Islet precursor cell (in vitro differentiated cells): ENCODE measurements at regions not wholly inside any gene's neighbourhood (a gene's known extent, or its start where the extent isn't known, plus 50 kb on each side); places are given as distances from the start of the nearest gene placed in this dataset.

ENCODE experiments used
- DNase-seq: peaks from one replicate; pipeline ENCODE4 v3.0.0-alpha.2; 2018

- DNase-seq: no peak
These were observed 117.5 kb upstream of the HMGCLL1 start for GRCh38 chr6:55696501-55696900.

DNA sequence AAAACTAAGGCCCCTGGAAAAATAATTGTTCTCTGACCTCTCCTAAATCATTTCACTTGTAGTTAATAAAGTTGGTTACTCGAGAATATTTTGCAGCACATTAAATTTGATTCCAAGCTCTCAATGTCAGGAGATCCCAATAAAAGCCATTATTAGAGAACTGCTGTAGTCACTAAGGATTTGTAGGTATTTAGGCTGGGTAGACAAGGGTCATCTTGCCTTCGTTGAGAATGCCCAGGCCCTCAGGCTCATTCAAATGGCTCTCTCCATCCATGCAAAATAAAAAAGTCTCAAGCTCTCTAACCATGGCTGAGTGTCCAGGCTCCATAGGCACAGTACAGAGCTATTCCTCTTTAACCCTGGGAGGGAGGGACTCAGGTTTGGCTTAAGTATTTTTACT, 117.0 kb upstream of the HMGCLL1 start:
- no peak for DNase-seq

- DNase-seq: no peak
These were observed 115.8 kb upstream of the HMGCLL1 start for GRCh38 chr6:55694759-55695158.

- DNase-seq: peak; percentile 89
These were observed 115.2 kb upstream of the HMGCLL1 start for GRCh38 chr6:55694148-55694547.

GRCh38 chr6:55679503-55679902, 100.5 kb upstream of the HMGCLL1 start:
- DNase-seq: no peak

DNA sequence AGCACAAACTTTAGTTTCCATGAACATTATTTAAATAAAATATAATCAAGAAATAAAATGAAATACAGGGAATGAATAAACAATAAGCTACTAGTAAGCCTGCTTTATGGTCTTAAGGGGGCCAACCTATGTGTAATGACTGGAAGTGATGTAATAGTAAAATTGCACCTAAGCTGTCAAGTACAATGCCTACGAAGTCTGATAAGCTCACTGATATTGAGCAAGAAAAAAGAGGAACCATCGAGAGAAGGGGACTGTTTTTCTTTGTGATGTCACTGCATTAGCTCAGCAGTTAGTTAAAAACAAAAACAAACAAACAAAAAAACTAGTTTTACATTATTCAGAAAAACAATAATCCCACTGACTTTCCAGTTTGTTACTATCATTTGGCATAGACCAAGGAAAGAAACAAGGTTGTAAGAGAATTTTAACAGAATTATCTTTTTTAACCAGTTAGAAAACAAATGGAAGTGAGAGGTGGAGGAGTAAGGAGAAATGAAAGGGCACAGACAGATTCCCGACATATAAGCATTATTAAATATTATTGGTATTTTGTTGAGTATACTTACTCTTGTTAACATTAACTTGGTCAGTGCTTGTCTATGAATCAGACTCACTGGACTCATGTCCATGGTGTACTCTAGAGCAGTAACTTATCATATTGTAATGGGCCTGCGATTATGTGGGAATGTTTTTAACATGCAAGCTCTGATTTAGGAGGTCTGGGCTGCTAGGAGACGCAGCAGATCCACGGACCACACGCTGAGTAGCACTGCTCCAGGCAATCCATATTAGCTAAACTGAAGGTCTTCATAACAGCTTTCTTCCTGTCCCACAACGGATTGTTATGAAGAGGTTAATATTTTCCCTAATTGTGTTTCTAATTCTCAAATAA, 99.6 kb upstream of the HMGCLL1 start:
- no peak for DNase-seq

- no peak for DNase-seq
These were observed 97.7 kb upstream of the HMGCLL1 start for GRCh38 chr6:55676736-55677135.

GRCh38 chr6:55675941-55676340, 96.9 kb upstream of the HMGCLL1 start:
- no peak for DNase-seq

- no peak for DNase-seq
These were observed 95.7 kb upstream of the HMGCLL1 start for GRCh38 chr6:55674672-55675071.

GRCh38 chr6:55670850-55671413, 91.9 kb upstream of the HMGCLL1 start:
- DNase-seq: no peak

DNA sequence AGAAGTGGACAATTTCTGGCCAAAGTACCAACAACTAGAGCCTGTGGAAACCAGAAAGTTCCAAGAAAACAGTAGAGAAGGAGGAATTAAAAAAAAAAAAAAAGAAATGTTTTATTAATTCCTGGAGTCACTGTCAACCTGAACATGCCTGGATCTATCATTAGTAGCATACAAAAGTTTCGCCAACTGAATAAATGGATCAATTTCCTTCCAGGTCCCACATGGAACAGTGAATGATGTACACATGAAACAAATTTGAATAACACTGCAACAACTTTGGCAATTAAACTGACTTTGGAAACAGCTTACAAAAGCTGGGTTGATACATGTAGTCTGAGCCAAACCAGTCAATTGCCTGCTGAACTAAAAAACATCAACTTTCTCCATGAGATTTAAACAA, 90.0 kb upstream of the HMGCLL1 start:
- no peak for DNase-seq

DNA sequence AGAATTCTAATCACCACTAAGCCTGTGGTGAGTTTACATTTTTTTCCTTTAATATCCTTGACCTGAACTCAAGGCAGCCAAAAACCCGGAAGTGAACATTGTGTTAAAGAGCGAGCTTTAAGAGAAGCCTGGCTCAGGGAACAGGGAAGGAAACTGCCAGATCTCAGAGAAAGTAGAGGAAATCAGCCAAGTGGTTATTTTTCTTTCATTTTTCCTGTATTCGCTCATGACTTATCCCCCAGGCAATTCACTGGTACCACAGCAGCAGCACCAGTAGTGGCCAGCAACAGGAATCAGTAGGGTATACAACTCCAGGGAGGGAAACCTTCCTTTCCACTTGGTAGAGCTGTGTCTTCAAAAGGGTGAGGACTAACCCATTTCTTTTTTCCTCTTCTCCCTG, 89.6 kb upstream of the HMGCLL1 start:
- DNase-seq: no peak

- no peak for DNase-seq
These were observed 88.3 kb upstream of the HMGCLL1 start for GRCh38 chr6:55667341-55667740.

DNA sequence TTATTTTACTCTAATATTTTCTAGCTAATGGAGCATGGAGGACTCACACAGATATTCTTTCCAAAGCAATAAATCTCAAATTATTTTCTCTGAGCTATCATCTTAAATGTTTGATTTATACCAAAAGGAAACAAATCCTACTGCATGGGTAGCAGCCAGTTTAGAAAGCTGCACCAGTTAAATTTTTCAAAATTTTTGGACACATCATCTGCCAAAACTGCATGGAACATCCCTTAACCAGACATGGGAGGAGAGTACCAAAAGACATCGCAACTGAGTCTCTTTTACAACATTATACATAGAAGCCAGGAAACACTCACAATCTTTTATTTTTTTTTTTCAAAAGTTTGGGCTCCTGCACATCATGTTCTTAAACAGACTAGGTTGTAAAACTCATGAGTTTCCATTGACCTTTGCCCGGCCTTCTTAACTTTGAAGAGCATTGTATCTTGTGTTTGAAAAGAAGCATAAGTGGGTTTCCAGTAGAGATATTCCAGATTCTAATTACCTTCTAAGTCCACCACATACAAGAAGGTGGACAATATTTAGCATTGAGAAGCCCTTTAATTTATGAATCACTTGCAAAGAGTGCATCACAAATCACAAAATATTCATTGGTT, 87.7 kb upstream of the HMGCLL1 start:
- no peak for DNase-seq

DNA sequence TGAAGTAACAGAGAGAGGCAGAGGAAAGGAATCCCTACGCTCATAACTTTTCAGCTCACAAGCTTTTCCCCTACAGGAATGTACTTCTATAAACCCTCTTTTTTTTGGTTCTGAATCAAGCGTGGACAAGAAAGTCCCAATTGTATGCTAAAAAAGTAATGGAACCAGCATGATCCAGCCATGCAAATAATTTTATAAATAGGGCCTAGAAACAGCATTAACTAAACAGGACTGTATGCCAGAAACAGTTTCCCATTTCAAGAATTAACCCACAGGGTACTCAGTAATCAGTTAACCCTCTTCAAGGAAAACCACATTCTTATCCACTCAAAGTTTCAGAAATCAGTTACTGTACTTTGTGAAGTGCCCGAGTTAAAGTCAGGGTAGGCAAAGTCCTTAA, 87.0 kb upstream of the HMGCLL1 start:
- no peak for DNase-seq

GRCh38 chr6:55664591-55665587, 85.9 kb upstream of the HMGCLL1 start:
- DNase-seq: no peak

DNA sequence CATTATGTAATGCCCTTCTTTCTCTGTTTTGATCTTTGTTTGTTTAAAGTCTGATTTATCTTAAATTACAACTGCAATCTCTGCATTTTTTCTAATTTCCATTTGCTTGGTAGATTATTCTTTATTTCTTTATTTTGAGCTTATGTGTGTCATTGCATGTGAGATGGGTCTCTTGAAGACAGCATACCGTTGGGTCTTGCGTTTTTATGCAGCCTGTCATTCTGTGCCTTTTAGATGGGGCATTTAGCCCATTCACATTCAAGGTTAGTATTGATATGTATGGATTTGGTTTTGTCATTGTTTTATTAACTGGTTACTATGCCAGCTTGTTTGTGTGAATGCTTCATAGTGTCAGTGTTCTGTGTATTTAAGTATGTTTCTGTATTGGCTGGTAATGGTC, 84.9 kb upstream of the HMGCLL1 start:
- DNase-seq: no peak

DNA sequence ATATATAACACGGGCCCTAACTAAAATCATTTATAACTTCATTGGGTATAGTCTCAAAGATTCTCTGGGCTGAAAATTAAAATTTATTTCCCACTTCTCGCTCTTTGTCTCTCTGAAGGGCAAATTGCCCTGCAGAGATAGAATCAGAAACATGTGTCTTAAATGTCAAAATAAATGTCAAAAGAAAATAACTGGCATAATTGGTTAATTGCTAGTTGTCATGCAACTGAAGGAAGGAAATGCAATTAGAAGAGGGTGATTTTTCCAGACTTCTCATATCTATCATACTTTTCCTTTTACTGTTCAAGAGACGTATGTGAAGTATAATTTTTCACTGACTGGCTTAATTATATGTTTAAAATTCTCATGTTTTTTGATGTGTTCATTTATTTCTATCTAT, 80.3 kb upstream of the HMGCLL1 start:
- no peak for DNase-seq

DNA sequence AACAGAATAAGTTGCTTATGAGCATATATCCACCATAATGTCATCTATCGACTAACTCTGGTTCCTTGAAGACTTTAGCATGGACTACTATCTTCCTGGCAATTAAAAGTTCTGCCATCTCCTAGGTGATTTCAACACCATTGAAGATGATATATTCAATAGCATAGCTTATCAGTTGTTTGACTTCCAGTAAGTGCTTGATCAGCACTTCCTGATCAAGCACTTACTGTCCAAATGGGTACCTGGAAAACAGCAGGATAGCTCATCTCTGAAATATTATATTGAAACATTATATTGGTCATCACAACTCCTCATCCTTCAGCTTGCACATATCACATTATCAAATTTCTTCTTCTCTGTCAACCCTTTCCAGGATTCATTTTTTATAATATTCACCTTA, 75.5 kb upstream of the HMGCLL1 start:
- no peak for DNase-seq

DNA sequence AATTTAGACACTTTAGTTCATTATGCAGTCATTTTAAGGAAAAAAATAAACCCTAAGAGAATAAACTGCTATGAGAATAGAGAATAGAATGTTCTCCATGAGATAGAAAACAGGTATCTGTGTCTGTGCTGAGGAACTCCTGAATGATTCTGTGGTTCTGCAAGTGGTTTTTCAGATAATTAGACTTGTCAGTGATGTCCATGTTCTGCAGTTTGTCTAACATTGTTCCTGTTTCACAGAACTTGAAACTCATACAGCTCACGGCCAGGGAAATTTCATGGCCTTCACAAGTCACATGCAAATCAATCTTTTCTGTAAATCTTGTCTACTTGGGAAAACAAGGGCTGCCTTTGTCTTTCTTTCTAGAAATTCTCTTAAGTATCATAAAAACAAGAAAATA, 73.4 kb upstream of the HMGCLL1 start:
- peak; percentile 43 for DNase-seq

DNA sequence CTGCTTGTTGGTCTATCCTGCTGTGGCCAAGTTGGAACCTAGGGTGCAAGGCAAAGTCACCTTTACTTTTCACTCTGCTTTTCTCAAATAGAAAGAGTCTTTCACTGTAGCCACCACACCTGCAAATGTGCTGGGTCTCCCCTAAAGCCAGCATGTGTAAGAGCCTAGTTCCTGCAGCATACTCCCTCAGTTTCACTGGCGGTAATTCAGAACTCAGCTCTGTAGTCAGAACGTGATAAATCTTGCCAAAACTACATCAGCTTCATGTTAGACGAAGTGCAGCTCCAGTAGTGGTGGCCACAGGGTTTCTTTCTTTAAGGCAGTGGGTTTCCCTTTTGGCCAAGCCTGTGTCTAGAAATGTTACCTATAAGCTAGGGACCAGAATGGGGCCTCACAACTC, 72.0 kb upstream of the HMGCLL1 start:
- no peak for DNase-seq

DNA sequence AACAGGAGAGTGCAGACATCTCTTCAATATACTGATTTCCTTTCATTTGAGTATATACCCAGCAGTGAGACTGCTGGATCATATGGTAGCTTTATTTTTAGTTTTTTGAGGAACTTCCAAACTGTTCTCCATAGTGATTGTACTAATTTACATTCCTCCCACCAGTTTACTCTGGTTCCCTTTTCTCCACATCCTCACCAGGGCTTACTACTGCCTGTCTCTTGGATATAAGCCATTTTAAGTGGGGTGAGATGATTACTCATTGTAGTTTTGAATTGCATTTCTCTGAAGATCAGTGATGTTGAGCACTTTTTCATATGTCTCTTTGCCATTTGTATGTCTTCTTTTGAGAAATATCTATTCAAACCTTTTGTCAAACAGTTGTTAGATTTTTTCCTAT, 64.9 kb upstream of the HMGCLL1 start:
- DNase-seq: no peak

DNA sequence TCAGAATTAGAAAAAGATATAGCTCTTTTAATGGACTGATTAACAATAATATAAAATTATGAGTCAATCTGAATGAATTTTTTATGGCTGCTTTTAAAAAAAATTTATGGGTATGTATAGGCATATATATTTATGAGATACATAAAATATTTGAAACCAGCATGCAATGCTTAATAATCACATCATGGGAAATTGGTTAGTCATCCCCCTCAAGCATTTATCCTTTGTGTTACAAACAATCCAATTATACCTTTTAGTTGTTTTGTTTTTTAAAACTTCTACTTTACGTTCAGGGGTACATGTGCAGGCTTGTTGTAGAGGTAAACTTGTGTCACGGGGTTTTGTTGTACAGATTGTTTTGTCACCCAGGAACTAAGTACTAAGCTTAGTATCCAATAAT, 63.4 kb upstream of the HMGCLL1 start:
- DNase-seq: no peak
